Right lobe of liver (tissue), 6 donors: ENCODE measurements at regions not wholly inside any gene's neighbourhood (a gene's known extent, or its start where the extent isn't known, plus 50 kb on each side); places are given as distances from the start of the nearest gene placed in this dataset.

ENCODE experiments used
- ATAC-seq, 4 donors: fragments of 200-7000 bp; cut with Tn5 transposase; one replicate each; pipeline ENCODE4 v1.9.1; 2020; ENCODE audit warnings: mild to moderate bottlenecking in 4 of 4, moderate library complexity in 4 of 4
- DNase-seq, 3 donors: peaks; one replicate each; pipeline ENCODE4 v3.0.0-alpha.2; 2020
- H3K27ac ChIP-seq, 3 donors: fragments of 200-600 bp; one replicate each; pipeline ENCODE4 v1.8.0; 2022
- H3K27me3 ChIP-seq, 2 donors: fragments of 200-600 bp; one replicate each; pipeline ENCODE4 v1.8.0; 2022
- H3K36me3 ChIP-seq, 4 donors: fragments of 200-600 bp; sonication (generic) in 1 of 4; one replicate each; pipeline versions ENCODE4 v1.5.1 to v1.8.0; 2017 to 2022; ENCODE audit warnings: control low read depth in 1 of 4
- H3K4me1 ChIP-seq, 4 donors: fragments of 200-600 bp; sonication (generic) in 1 of 4; one replicate each; pipeline versions ENCODE4 v1.5.1 to v1.8.0; 2017 to 2022; ENCODE audit warnings: control low read depth in 1 of 4
- H3K4me3 ChIP-seq, 3 donors: fragments of 200-600 bp; one replicate each; pipeline ENCODE4 v1.8.0; 2022
- H3K9me3 ChIP-seq, 4 donors: fragments of 200-600 bp; sonication (generic) in 1 of 4; one replicate each; pipeline versions ENCODE4 v1.5.1 to v1.8.0; 2017 to 2022; ENCODE audit warnings: control low read depth in 1 of 4
- CTCF ChIP-seq, 4 donors: fragments of 200-600 bp in 3 of 4; fragments of 450-650 bp in 1 of 4; IDR thresholded peaks; one replicate each; pipeline versions ENCODE4 v1.5.1 to v1.8.0; 2016 to 2022; ENCODE audit warnings: antibody characterized with exemption in 4 of 4, mild to moderate bottlenecking in 2 of 4
- POLR2A ChIP-seq: fragments of 450-650 bp; IDR thresholded peaks from one replicate; pipeline ENCODE4 v1.6.1; 2017; ENCODE audit warnings: antibody characterized with exemption, mild to moderate bottlenecking
- WGBS: methylation state at CpG from one replicate; pipeline ENCODE4 v1.1.6; 2018; ENCODE audit warnings: low coverage, low lambda C conversion rate; ENCODE audit not compliant: insufficient coverage; ENCODE audit errors: missing lambda C conversion rate; 5-methylcytosine and 5-hydroxymethylcytosine counted together
- intact Hi-C, 2 donors: fragments of 100-400 bp; cut with DNase I; formaldehyde crosslinking; loops; one replicate each; pipeline versions ENCODE4 v1.11.2 to v1.14.1; 2022
- small RNA-seq, 2 experiments: library from RNA; depleted of rRNA; stranded (forward); fragments of <200 nt; gene quantifications; one replicate each; pipeline ENCODE3, GENCODE V24; 2016
- donor health status: DM: no; HTN: yes; CAD: no.
- donor health status: DM: no; HTN: no; CAD: no.
- donor health status: DM: no; HTN: no; CAD: no.
- donor health status: DM: no; HTN: yes; CAD: no.
- donor health status: DM: no; HTN: yes; CAD: no.

GRCh38 chr18:25005541-25006403 lies 346.2 kb downstream of the ZNF521 start:
- Histone ChIP-seq H3K4me1 (no peaks in the 10 kb centered on the region), H3K27me3 (no peaks in the 10 kb centered on the region), H3K9me3 (no peaks in the 10 kb centered on the region), H3K4me3 (no peak overlapping the region), H3K36me3 (no peaks in the 10 kb centered on the region), H3K27ac (no peak overlapping the region)
- ATAC-seq (no peak), DNase-seq (no peak)
- intact Hi-C loops, result no loop called here
- no peak for TF ChIP-seq POLR2A
- no peak for TF ChIP-seq CTCF (IDR thresholded peaks at IDR 0.05)
- WGBS, result 26% methylated on average over 5 of the region's 6 CpGs

GRCh38 chr18:25010623-25011374 lies 341.2 kb downstream of the ZNF521 start:
- no peaks in the 10 kb centered on the region for H3K4me1 ChIP-seq
- DNase-seq, result no peak
- H3K9me3 ChIP-seq, result no peaks in the 10 kb centered on the region
- no peaks in the 10 kb centered on the region for H3K36me3 ChIP-seq
- no peak overlapping the region for H3K27ac ChIP-seq
- 24% methylated on average over 4 of the region's 4 CpGs for WGBS
- TF ChIP-seq CTCF (IDR thresholded peaks at IDR 0.05) (no peak), POLR2A (no peak)
- no peaks in the 10 kb centered on the region for H3K27me3 ChIP-seq
- ATAC-seq, result no peak
- no peak overlapping the region for H3K4me3 ChIP-seq
- intact Hi-C loops, result no loop called here

Small RNAs in the stretch of these regions (small RNA-seq; reads per million reads assigned to genes)
- gene PPIAP57, result 0 reads per million in 2 experiments
